Retinal pigment epithelial cell (primary cell): ENCODE measurements at regions not wholly inside any gene's neighbourhood (a gene's known extent, or its start where the extent isn't known, plus 50 kb on each side); places are given as distances from the start of the nearest gene placed in this dataset.

Experiments
- DNase-seq: peaks from one replicate; pipeline ENCODE4 v3.0.0-alpha.2; 2010; ENCODE audit warnings: low read depth
- H3K4me3 ChIP-seq: 2 replicates; pipeline ENCODE4 v1.5.1; 2011; ENCODE audit warnings: mild to moderate bottlenecking, low read length, control low read depth, moderate library complexity
- TF ChIP-seq, protein P1 (sequence below): conservative IDR thresholded peaks from 2 replicates; pipeline ENCODE4 v1.5.1; 2011; ENCODE audit warnings: low read depth, low read length, control low read depth, inconsistent platforms

DNA sequence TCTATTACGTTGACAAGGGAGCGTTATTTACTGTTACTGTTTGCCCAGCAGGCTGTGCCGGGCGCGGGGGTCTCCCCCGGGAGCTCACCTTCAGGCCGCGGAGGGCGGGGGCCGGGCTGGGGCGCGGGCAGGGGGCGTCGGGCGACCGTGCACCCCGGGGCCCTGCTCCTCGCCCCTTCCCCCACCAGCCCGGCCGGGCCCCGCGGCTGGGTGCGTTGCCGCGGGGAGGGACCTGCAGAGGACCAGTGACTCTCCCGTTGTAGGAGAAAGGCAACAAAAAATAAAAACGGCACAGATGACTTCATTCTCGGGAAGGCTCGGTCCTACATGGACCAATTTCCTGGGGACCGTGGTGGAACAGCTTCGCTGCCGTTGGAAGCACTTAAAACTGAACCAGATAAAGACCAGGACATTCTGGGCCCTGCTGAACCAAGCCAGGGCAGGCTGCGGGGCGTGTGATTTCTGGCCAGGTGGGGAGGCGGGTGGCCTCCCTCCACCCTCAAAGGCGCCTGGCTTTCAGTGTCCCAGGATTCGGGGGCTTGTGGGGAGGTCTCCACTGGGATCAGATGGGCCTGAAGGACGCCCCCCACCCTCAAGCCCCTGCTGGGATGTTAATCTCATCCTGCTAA lies 57.4 kb downstream of the IGLL1 start:
- no peak overlapping the region for H3K4me3 ChIP-seq
- DNase-seq: no peak
- TF ChIP-seq, protein P1, sequence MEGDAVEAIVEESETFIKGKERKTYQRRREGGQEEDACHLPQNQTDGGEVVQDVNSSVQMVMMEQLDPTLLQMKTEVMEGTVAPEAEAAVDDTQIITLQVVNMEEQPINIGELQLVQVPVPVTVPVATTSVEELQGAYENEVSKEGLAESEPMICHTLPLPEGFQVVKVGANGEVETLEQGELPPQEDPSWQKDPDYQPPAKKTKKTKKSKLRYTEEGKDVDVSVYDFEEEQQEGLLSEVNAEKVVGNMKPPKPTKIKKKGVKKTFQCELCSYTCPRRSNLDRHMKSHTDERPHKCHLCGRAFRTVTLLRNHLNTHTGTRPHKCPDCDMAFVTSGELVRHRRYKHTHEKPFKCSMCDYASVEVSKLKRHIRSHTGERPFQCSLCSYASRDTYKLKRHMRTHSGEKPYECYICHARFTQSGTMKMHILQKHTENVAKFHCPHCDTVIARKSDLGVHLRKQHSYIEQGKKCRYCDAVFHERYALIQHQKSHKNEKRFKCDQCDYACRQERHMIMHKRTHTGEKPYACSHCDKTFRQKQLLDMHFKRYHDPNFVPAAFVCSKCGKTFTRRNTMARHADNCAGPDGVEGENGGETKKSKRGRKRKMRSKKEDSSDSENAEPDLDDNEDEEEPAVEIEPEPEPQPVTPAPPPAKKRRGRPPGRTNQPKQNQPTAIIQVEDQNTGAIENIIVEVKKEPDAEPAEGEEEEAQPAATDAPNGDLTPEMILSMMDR: no peak

DNA sequence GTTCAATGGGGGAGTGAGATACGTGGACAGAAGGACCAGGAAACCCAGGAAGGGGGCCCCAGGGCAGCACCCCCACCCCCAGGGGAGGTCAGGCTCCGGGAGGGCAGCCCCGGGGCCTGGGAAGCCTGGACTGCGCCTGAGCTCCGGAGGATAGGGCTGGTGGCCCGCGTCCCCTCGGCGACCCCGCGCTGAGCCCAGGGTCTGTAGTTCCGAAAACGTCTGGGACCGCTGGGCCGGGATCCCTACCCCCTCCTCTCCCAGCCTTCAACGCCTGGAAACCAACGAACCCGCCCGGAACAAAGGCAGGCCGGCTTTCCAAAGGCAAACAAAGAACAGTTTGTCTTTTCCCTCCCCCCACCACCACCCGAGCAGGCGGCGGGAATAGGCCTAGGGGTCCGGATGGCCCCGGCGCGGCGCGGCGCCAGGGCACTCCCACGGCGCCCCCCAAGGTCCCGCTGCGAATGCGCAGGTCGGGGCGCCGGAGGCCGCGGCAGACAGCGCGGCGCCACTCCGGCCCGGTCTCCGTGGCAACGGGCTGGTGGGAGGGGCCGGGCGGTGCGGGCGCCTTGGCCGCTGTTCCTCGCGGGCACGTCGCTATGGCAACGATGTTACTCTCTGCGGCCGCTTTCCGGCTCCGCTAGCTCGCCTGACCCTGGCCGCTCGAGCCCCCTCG lies 58.5 kb downstream of the IGLL1 start:
- peak; percentile 77 for DNase-seq
- TF ChIP-seq, protein P1: no peak
- H3K4me3 ChIP-seq: peak overlapping the region; percentile 17

DNA sequence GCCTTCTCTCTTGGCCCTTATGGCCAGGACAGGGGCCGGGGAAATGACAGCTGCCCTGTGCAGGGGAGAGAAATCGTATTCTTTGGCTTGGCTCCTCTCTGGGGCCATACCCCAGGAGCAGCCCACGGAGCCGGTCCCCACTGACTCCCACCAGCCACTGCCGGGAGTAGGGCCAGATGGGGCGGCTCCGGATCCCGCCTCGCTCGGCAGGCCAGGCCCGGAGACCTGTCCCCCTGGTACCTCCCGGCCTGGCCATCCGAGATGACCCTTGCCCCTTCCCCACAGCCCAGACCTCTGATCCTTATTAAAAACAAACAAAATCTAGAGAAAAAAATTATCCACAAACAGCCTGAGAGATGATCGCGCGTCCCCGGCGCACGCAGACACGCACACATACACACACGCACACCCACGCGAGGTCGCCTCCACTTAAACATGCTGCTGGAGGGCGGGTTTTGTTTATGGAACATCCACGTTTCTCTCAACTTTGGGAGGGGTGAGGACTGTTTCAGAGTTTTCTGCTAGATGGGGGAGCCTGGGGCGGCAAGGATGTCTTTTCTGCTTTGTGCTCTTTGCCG lies 59.1 kb downstream of the IGLL1 start:
- no peak overlapping the region for H3K4me3 ChIP-seq

DNA sequence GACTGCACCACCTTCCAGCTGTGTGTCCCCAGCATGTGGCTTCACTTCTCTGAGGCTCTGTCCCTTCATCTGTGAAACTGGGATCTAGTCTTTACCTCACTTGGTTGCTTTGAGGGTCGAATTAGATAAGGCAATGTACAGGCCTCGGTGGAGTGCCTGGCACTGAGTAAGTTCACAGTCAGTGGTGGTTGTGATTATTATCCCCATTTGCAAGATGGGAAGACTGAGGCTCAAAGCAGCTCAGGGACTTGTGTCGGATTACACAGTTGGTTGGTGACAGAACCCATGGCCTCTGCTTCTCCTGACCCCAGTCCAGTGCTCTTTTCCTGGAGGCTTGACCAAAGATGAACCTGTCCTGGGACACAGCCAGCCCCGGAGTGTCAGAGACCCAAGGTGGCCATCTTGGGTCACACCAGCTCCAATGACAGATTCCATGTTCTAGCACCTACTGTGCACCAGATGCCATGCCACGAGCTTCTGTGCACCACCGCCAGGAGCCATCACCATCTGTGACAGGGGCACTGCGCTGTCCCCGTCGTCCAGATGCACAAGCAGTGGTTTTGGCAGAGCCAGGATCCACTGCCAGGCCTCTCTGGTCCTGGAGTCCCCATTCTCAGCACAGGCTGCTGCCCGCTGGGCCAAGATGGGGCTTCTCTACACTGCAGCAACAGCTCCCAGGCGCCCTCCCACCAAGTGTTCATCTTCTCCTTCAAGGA lies 60.5 kb downstream of the IGLL1 start:
- no peak for DNase-seq
- no peak overlapping the region for H3K4me3 ChIP-seq
- TF ChIP-seq, protein P1: no peak

More for the DNA sequence above, 59.1 kb downstream of the IGLL1 start:
- no peak for DNase-seq
- TF ChIP-seq, protein P1: no peak

- DNase-seq: no peak
- TF ChIP-seq, protein P1: no peak
- H3K4me3 ChIP-seq: no peak overlapping the region
These were observed 61.5 kb downstream of the IGLL1 start for GRCh38 chr22:23518376-23519187.

GRCh38 chr22:23517804-23518375 lies 62.2 kb downstream of the IGLL1 start:
- DNase-seq: no peak
- TF ChIP-seq, protein P1: no peak
- no peak overlapping the region for H3K4me3 ChIP-seq
